ENCODE measurements at regions not wholly inside any gene's neighbourhood (a gene's known extent, or its start where the extent isn't known, plus 50 kb on each side); places are given as distances from the start of the nearest gene placed in this dataset.

DNA sequence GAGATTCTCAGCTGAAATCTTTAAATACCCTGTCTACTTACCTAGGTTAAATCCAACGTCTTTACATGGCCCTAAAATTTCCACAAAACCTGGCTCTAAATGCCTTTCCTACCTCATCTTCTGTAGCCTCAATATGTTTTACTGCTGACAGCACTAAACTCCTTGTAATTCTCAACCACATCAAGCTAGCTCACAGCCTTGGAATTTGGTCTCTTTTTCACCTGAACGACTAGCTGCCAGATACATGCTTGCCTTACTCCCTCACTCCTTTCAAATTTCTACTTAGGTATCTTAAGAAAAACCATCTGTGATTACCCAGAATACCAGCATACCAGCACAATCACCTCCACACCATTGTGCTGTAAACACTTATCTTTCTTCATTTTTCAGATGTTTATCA is 635.6 kb upstream of the PCDH10 start:
- Mint-ChIP-seq H3K36me3 (no peaks in the 10 kb centered on the region), H3K4me1 (peaks cover 22% of the 10 kb centered on the region), H3K9me3 (peaks cover 13% of the 10 kb centered on the region), H3K4me3 (no peak overlapping the region), H3K27me3 (ENCODE audit: low read depth) (no peaks in the 10 kb centered on the region), H3K27ac (peak overlapping the region; percentile 80)
- DNase-seq (ENCODE audit: low spot score in 2 of 2, unreplicated experiment in 2 of 2), result no peak
- TF ChIP-seq, protein P1, sequence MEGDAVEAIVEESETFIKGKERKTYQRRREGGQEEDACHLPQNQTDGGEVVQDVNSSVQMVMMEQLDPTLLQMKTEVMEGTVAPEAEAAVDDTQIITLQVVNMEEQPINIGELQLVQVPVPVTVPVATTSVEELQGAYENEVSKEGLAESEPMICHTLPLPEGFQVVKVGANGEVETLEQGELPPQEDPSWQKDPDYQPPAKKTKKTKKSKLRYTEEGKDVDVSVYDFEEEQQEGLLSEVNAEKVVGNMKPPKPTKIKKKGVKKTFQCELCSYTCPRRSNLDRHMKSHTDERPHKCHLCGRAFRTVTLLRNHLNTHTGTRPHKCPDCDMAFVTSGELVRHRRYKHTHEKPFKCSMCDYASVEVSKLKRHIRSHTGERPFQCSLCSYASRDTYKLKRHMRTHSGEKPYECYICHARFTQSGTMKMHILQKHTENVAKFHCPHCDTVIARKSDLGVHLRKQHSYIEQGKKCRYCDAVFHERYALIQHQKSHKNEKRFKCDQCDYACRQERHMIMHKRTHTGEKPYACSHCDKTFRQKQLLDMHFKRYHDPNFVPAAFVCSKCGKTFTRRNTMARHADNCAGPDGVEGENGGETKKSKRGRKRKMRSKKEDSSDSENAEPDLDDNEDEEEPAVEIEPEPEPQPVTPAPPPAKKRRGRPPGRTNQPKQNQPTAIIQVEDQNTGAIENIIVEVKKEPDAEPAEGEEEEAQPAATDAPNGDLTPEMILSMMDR (IDR thresholded peaks at IDR 0.05; ENCODE audit: unreplicated experiment), result no peak

DNA sequence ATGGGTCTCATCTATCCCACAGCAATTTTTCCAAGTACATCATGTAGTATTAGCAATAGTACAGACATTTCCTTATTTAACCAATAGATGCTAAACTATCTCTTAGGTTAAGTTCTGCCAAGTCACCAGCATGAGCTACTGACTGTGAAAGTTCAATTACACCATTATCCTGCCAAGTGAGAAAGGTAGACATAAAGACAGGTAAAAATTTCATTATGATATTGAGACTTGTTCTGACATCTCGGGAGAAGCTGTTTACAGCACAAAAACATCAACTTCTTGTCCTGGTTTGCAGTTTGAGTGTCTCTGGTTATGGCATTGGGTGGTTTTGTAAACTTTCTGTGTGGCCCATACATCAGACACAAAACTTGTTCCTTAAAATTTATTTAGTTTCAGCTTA is 622.4 kb upstream of the PCDH10 start:
- H3K9me3 Mint-ChIP-seq, result peaks cover 3% of the 10 kb centered on the region
- TF ChIP-seq, protein P1 (IDR thresholded peaks at IDR 0.05; ENCODE audit: unreplicated experiment), result no peak
- no peak overlapping the region for H3K27ac Mint-ChIP-seq
- H3K4me1 Mint-ChIP-seq, result no peaks in the 10 kb centered on the region
- no peak overlapping the region for H3K4me3 Mint-ChIP-seq
- H3K27me3 Mint-ChIP-seq (ENCODE audit: low read depth), result no peaks in the 10 kb centered on the region
- no peak for DNase-seq (ENCODE audit: low spot score in 2 of 2, unreplicated experiment in 2 of 2)
- H3K36me3 Mint-ChIP-seq, result no peaks in the 10 kb centered on the region

DNA sequence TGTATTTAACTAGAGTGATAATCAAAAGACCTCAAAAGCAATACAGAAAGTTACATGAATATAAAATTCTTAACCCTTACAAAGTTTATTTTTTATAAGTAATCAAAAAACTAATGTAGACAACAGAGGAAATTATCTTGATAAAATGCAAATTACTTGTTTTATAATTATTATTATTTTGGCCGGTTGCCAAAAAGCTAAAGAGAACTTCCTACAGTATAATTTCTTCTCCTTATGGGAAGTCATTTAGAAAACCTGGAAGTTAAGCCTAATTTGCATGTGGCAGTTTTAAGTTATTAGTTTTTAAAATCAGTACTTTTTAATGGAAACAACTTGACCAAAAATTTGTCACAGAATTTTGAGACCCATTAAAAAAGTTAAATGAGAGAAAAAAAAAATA is 621.3 kb upstream of the PCDH10 start:
- Mint-ChIP-seq H3K36me3 (no peaks in the 10 kb centered on the region), H3K9me3 (peaks cover 3% of the 10 kb centered on the region), H3K27ac (no peak overlapping the region), H3K27me3 (ENCODE audit: low read depth) (no peaks in the 10 kb centered on the region), H3K4me3 (no peak overlapping the region), H3K4me1 (no peaks in the 10 kb centered on the region)
- no peak for DNase-seq (ENCODE audit: low spot score in 2 of 2, unreplicated experiment in 2 of 2)
- TF ChIP-seq, protein P1 (IDR thresholded peaks at IDR 0.05; ENCODE audit: unreplicated experiment), result no peak

DNA sequence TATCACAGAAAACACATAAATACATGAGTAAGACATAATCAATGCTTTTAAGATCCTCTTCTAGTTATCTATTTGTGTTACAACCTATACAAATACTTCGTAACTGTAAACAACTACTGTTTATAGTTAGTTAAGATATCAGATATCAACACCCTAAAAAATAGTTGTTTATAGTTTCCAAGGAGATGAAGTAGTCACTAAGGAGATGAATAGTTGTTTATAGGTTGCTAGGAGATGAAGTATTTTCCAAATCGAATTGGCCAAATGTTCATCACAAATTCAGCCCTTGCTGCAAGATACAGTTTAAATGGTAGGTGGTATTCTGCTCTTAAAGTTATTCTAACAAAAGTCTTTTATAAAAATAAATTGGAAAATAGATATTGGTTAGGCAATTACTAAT is 618.2 kb upstream of the PCDH10 start:
- H3K4me1 Mint-ChIP-seq, result no peaks in the 10 kb centered on the region
- DNase-seq (ENCODE audit: low spot score in 2 of 2, unreplicated experiment in 2 of 2), result no peak
- H3K36me3 Mint-ChIP-seq, result no peaks in the 10 kb centered on the region
- TF ChIP-seq, protein P1 (IDR thresholded peaks at IDR 0.05; ENCODE audit: unreplicated experiment), result no peak
- no peak overlapping the region for H3K27ac Mint-ChIP-seq
- H3K4me3 Mint-ChIP-seq, result no peak overlapping the region
- H3K27me3 Mint-ChIP-seq (ENCODE audit: low read depth), result no peaks in the 10 kb centered on the region
- no peaks in the 10 kb centered on the region for H3K9me3 Mint-ChIP-seq

DNA sequence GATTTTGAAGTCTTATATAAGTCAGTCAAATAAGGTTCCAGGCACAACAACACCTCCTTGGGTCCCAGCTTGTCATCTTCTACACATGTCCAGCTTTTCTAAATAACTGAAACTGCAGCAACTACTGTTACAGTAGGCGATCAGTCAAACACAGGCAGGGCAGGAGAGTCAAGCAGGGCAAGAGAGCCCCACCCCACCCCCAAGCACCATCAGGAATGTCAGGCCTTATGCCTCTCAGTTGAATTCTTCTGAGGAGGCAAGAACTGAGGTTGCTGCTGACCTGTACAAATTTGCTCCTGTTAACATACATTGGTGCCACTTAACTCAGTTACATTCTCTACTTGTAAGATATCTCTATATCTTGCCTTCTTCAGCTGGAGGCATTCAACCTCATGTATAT is 608.8 kb upstream of the PCDH10 start:
- DNase-seq (ENCODE audit: low spot score in 2 of 2, unreplicated experiment in 2 of 2), result no peak
- peaks cover 16% of the 10 kb centered on the region for H3K9me3 Mint-ChIP-seq
- no peaks in the 10 kb centered on the region for H3K36me3 Mint-ChIP-seq

More for the DNA sequence above, 608.8 kb upstream of the PCDH10 start:
- no peak overlapping the region for H3K4me3 Mint-ChIP-seq
- H3K27me3 Mint-ChIP-seq (ENCODE audit: low read depth), result no peaks in the 10 kb centered on the region
- TF ChIP-seq, protein P1 (IDR thresholded peaks at IDR 0.05; ENCODE audit: unreplicated experiment), result no peak
- no peaks in the 10 kb centered on the region for H3K4me1 Mint-ChIP-seq
- no peak overlapping the region for H3K27ac Mint-ChIP-seq
